Left renal cortex interstitium (tissue), 4 donors: ENCODE measurements at regions not wholly inside any gene's neighbourhood (a gene's known extent, or its start where the extent isn't known, plus 50 kb on each side); places are given as distances from the start of the nearest gene placed in this dataset.
A peak's percentile ranks its signal among the peaks of the same experiment; 100 is the strongest.

ENCODE experiments used
- DNase-seq, 4 donors: peaks; one replicate each; pipeline ENCODE4 v3.0.0-alpha.2; 2013; ENCODE audit warnings: low read depth in 4 of 4, low spot score in 2 of 4, missing footprints in 1 of 4

DNA sequence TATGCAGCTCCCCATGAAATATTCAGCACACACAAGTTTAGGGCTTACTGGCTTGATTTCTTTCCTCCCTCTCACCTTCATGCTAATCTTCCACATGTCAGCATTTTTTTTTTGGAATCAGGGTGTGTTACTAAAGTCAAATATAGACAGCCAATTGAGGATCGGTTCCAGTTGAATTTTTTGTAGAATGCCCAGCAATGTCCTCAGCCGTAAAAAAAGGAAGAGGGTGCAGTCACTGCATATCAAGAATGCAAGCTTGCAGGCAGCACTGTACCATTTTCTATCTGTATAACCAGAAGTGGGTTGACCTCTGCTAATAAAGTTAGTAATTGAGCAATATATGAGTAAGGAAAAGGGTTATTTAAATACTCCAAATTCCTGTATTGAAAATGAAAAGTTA is 51.4 kb upstream of the CHMP2B start:
- DNase-seq = no peak

DNA sequence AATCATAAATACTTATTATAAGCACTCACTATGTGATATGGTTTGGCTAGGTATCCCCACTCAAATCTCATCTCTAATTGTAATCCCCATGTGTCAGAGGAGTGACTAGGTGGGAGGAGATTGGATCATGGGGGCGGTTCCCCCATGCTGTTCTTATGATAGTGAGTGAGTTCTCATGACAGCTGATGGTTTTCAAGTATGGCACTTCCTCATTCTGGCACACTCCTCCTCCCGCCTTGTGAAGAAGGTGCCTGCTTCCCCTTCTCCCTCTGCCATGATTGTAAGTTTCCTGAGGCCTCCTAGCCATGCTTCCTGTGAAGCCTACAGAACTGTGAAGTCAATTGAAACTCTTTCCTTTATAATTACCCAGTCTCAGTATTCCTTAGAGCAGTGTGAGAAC is 53.3 kb upstream of the CHMP2B start:
- no peak for DNase-seq

DNA sequence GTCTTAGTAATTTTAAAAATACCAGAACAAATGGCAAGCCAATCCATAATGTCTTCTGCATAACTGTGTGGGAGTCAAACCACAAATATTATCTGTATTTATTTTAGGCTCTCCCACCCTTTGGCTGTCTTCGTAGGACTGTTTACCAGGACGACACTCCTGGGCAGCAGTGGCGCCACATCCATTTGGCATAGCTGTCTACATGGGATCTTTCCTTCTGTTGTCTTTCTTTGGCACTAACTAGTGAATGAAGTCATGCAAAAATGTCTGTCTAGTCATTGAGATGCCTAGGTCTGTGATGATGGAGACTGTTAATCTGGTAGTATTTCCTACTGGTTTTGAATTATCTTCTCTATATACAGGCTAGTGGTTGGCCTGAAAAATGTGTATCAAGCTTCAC is 54.0 kb upstream of the CHMP2B start:
- no peak for DNase-seq

DNA sequence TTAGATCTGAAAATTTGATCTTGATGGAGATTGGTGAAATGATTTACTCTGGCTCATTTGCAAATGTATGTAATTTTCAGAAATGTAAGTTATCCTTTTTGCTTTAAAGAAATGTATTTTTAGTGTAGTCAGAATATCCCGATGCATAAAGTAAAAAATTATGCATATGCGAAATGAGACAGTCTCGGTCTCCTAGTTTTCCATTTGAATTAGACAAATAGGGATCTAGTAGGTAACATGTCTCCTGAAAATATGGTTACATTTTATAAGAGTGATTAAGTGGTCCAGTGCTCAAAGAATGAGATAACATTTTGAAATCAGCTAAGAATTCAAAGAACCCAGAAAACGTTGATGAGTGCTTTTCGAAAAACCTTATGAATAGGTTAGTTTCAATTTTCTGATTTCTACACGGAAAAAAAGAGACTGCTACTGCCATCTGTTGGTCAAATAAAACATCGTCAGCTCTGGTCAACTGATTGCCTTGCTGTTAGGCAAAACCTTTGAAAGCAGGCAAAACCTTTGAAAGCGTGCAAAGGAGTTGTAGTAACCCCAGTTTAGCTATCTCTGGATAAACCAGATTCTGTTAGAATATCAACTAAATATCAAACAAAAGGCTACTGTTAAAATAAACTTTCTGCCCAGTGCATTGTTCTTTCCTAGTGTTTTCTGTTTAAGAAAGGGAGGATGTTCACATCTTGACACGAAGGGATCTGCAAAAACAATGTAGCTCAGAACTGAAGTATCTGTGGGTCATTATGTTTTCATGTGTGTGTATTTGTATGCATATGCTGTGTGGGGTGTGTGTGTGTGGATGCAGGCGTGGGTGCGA is 59.3 kb upstream of the CHMP2B start:
- DNase-seq = peak; percentile 9 to 39 (median 24)

DNA sequence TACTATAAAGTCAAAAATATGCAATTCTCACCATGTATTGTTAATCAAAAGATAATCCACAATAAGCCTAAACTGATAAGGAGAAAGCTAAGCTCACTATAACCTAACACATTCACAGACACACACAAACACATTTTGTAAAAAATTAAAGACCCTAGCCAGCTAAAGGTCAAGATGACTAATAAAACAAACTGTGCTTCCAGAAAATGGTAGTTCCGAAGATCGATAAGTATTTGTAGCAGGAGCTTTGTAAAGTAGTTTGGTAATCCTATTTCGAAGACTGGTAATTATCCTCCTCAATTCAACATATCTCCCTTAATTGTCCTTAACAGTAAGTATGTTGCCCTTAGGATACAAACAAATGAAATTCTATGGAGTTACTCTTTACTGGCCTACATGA is 62.9 kb upstream of the CHMP2B start:
- no peak for DNase-seq

DNA sequence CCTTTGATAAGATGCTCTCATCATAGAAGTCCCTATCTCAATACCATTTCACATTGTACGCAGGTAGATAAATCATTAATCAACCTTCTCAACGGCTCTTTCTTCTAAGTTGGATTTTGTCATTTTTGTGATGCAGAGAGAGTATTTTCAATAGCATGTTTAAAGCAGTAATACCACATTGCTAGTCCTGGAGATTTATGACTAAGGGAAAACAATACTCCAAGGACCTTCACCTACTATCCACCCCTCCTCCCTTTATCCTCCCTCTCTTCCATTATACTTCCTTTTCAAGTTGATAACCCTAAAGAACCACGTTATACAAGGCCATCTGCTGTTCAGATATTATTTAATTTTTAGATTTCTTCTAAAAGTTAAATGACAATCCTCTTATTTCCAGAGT is 65.3 kb upstream of the CHMP2B start:
- no peak for DNase-seq

DNA sequence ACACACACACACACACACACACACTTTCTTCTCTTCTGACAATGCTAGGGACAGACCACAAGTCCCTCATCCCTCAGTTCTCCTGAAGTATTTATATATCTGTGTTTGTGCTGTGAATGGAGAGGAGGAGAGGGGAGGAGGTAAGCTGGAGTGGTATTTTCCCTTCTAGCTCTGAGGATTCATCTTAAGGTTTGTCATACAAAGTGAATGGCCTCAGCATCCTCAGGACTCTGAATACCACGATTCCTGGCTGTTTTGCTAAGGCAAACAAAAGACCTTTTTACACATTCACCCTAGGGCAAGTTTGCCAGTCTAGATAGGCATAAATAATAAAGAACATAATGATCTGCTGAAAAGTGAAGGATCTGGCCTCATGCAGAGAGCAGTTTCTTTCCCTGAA is 65.7 kb upstream of the CHMP2B start:
- no peak for DNase-seq

DNA sequence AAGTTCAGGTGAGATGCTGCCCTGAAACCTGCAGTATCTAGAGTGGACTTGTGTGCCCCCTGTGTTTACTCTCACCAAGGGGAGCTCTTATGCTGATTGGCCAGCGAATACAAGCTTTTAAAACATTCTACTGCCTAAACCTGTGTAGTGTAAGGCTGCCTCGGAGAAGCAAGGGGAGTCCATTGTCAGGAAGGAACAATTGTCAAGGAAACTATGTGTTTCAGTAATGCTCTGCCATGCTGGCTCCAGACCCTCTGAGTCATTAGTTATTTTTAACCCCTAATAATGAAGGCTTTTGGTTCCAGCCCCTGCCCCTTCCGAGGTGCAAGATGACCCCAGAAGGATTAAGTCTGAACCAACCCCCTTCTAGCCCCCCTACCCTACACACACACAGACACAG is 66.1 kb upstream of the CHMP2B start:
- no peak for DNase-seq

DNA sequence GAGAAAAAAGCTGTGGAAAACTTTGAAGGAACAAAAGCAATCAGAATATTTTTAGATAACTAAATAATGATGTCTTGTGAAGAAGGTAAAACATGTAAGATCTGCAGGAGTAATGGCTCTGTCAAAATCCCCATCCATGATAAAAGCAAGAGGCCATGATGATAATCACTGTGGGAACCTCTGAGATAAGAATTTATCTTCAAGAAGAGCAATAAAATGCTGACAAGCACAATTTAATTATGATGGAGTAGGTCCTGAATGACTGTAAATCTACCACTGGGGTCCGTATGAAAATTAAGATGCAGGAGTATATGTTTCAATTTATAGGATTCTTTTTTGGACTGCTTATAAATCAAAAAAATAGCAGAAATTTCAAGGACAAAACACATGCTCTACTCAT is 68.3 kb upstream of the CHMP2B start:
- DNase-seq = no peak

DNA sequence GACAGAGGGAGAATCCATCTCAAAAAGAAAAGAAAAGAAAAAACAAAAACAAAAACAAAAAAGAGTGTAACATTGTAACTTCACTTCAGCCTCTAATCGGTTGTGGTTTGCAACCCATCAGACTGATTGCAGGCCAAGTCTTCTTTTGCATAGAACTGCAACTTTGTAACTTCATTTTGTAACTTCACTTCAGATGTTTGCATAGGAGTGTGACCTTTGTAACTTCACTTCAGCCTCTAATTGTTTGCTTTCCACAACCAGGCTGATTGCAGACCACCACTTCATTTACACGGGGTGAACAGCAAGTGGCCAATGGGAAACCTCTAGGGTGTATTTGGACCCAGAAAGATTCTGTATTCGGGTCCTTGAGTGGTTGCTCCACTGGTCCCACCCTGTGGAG is 79.1 kb upstream of the CHMP2B start:
- no peak for DNase-seq

DNA sequence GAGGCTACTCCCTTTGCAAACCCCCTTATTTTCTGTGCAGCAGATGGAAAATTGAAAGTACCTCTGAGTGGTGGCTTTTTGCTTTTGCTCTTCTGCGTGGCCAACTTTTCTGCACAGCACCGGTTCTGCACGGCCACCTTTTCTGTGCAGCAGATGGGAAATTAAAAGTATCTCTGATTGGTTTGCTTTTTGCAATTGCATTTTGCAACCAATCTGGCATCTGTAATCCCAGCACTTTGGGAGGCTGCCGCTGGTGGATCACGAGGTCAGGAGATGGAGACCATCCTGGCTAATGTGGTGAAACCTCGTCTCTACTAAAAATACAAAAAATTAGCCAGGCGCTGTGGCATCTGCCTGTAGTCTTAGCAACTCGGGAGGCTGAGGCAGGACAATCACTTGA is 79.5 kb upstream of the CHMP2B start:
- no peak for DNase-seq

DNA sequence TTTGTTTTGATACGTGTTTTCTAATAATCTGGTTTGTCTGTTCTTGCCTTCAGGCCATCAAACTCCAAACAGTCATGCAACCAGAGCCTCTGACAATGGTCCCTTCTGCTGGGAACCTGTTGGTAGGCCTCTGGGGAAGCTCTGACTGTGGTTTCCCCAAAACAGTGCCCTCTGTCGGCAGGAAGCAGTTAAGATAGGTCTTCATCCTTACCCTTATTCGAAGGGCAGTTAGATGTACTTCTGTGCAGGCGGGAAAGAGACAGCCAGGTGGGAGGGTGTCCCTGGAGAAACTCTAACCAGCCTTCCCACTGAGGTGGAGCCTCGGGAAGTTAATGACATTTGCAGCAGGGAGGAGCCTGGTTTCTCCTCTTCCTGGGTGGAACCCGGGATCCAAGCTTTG is 81.6 kb upstream of the CHMP2B start:
- no peak for DNase-seq

DNA sequence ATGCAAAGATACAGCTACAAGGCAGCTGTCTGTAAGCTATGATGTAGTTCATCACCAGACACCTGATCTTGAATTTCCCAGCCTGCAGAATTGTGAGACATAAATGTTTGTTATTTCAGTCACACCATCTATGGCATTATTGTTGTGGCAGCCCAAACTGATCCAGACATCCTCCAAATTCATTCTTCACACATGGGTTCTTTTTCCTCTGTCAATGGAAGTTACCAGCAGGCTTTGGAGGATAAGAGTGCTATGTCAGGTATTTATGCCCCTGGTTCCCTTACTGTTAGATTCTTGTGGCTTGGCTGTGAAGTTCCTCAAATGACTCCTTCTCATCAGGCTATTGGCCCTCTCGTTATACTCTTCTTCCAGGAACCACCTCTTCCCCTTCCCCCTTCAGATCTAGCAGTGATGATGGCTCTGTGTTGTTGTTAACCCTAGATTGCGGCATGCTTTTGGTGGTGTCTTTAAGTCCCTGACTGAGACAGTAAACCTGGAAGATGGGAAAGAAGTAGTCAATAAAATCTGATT is 91.0 kb upstream of the CHMP2B start:
- DNase-seq = no peak

DNA sequence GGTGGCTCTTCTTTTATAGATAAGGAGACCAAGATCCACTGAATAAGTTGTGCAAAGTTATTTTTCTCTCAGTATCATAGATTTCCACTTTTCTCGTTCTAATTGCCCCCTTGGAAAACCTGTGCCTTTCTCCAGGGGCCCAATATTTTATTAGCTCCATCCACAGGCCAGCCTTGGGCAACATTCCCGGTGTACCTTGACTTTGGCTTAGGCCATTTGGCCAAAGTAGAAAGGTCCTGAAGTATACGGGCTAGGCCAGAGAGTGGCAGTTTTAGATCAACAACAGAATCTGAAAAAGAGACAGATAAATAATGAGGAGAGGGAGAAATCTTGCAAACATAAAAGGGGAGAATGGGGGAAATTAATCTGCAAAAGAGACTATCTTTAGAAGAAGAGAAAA is 91.7 kb upstream of the CHMP2B start:
- DNase-seq = no peak

DNA sequence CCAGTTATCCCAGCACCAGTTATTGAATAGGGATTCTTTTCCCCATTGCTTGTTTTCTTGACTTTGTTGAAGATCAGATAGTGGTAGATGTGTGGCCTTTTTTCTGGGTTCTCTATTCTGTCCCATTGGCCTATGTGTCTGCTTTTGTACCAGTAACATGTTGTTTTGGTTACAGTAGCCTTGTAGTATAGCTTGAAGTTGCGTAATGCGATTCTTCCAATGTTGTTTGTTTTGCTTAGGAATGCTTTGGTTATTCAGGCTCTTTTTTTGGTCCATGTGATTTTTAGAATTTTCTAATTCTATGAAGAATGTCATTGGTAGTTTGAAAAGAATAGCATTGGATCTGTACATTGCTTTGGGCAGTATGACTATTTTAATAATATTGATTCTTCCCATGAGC is 94.3 kb upstream of the CHMP2B start:
- no peak for DNase-seq

DNA sequence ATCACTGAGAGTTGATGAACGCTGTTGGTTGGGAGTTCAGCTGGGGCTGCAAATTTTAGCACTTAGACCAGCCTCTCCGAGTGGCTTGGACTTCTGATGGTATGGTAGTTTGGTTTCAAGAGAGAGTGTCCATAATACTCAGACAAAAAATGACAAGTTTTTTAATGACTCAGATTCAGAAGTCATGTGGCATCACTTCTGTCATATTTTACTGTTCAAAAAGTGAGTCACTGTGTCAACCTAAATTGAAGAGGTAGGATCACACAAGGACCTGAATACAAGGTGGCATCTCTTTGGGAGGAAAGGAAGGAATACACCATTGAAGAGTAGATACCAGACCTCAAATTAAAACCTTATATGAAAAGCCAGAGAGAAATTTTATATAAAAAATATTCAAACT is 99.1 kb upstream of the CHMP2B start:
- no peak for DNase-seq

DNA sequence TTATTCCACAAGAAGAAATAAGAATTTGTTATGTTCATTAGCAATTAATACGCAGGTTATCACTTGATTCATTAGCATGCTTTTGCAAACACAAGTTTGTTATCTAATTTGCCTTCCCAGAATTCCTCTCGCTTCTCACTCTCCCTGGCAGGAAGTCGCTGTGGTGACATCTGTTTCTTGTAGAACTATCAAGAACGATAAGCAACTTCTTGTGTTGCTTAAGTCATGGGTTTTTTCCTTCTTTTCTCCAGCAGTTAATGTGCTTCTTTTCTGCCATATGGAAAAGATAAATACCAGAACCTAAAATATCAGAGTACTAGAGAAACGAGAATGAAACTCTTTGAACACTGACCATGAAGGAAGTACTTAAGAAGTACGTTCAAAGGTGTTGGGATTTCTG is 99.8 kb upstream of the CHMP2B start:
- DNase-seq = no peak

DNA sequence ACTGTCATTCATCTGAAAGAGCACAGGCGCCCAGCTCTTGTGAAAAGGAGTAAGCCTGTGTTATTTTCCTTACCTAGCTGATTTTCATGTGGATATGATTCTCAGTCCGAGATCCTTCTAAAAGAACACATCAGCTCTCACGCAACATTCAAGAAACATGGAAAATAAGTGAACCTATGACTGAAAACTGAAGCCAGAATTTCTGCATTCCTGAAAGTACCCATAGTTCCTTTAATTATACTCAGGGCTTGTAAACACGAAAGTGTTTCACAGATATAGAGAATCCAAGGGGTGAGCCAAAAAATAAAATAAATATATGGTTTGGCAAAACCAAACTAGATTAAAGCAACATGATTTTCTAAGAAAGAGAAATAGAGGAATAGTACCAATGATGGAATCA is 100.8 kb upstream of the CHMP2B start:
- no peak for DNase-seq

DNA sequence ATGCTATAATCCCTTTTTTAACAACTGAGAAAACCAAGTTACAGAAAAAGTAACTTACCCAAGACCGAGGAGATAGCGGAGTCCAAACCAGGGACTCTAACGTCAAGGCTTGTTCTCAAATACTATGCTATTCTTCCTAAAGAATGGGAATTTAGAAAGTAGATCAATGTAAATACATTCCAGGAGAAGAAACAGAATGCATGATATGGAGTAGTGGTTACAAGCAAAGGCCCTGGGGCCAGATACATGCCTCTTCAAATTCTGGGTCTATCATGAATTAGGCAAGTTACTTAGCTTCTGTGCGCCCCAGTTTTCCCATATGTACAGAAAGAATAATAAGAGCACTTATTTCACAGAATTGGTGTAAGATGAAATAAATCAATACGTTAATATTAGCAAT is 102.0 kb upstream of the CHMP2B start:
- DNase-seq = no peak

DNA sequence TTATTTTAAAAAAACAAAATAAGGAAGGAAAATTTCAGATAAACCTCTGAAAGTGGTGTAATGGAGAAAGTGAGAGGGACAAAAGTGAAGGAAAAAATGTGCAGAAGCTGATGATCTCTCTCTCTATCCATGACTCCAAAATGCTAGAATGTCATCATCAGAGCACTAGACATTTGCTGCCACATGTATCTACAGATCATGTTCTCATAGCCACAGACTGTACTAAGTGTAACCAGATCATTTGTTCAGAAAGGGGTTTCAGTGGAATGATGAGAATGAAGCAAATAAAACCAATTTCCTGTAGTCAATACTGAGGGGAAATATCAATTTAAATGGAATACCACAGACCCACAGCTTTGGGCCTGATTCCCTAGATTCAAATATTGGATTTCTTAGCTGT is 104.3 kb upstream of the CHMP2B start:
- no peak for DNase-seq

DNA sequence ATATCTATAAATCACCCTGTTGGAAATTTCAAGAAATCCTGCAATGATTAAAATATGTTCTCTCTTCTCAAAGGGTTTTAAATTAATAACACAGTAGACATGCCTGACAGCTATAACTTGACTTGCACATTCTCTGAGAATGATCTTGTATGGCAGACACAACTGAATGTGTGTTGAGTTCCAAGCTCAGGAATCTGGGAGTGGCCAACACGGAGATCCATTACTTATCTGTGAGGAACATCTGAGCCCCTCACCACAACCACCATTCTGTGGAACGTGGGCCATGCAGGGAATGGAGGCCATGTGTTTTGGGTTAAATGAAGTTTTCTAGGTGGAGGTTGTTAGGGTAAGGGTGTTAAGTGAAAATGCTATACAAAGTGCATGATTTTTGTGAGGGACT is 105.3 kb upstream of the CHMP2B start:
- DNase-seq = no peak

DNA sequence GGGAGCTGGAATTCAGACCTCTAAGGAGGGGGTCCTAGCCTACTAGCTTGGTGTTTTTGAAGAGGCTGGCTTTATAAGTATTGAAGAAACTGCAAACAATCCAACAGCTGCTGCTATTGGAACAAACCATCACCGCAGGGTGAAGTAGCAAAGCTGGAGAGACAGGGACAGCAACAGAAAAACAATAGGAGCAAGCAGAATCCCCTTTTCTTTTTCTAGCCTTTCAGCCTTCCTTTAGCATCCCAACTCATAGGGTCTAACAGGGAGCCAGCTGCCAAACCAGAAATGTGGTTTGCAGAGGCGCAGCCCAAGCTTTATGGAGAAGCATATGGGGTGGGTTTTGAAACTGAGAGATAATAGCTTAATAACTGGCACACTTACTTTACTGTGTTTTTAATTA is 106.2 kb upstream of the CHMP2B start:
- no peak for DNase-seq

DNA sequence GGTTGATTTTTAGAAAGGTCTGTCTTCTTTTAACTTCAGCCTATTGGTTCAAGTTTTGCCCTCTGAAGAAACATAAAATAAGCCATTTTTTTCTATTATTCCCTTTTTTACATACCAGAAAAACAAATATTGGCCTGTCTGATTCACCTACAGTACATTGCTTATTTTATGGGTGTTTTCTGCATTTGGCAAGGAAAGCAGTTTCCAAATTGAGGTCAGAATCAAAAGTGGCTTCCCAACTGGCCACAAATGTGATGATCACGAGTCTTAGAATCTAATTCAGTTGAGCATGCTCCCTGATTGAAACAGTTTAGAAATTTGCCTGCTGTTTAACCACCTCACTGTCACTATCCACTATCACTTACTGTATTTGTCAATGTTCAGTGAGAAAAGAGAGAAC is 106.9 kb upstream of the CHMP2B start:
- DNase-seq = no peak
